Heart left ventricle (tissue), 16 donors: ENCODE measurements at regions not wholly inside any gene's neighbourhood (a gene's known extent, or its start where the extent isn't known, plus 50 kb on each side); places are given as distances from the start of the nearest gene placed in this dataset.

Source experiments
- ATAC-seq, 4 donors: fragments of 200-7000 bp; cut with Tn5 transposase; one replicate each; pipeline ENCODE4 v1.9.1; 2020 to 2022; ENCODE audit warnings: moderate library complexity in 4 of 4, mild to moderate bottlenecking in 3 of 4, moderate number of reproducible peaks in 1 of 4
- DNase-seq, 5 donors: peaks; one replicate each; pipeline ENCODE4 v3.0.0-alpha.2; 2020
- H3K27ac ChIP-seq, 12 donors: fragments of 200-600 bp; sonication (generic) in 4 of 12; one replicate each; pipeline versions ENCODE4 v1.5.0 to v1.8.0; 2016 to 2022; ENCODE audit warnings: mild to moderate bottlenecking in 2 of 12
- H3K27me3 ChIP-seq, 9 donors: fragments of 200-600 bp; sonication (generic) in 2 of 9; one replicate each; pipeline versions ENCODE4 v1.5.1 to v1.8.0; 2016 to 2022; ENCODE audit warnings: mild to moderate bottlenecking in 3 of 9
- H3K36me3 ChIP-seq, 9 donors: fragments of 200-600 bp; sonication (generic) in 2 of 9; one replicate each; pipeline versions ENCODE4 v1.5.0 to v1.8.0; 2018 to 2022; ENCODE audit warnings: mild to moderate bottlenecking in 2 of 9
- H3K4me1 ChIP-seq, 12 donors: fragments of 200-600 bp; sonication (generic) in 4 of 12; one replicate each; pipeline versions ENCODE4 v1.5.0 to v1.8.0; 2016 to 2022; ENCODE audit warnings: mild to moderate bottlenecking in 3 of 12
- H3K4me3 ChIP-seq, 12 donors: fragments of 200-600 bp; sonication (generic) in 4 of 12; one replicate each; pipeline versions ENCODE4 v1.5.0 to v1.8.0; 2017 to 2022; ENCODE audit warnings: mild to moderate bottlenecking in 9 of 12, moderate library complexity in 4 of 12
- H3K9me3 ChIP-seq, 12 donors: fragments of 200-600 bp; sonication (generic) in 4 of 12; one replicate each; pipeline versions ENCODE4 v1.5.0 to v1.8.0; 2016 to 2022; ENCODE audit warnings: mild to moderate bottlenecking in 1 of 12
- CTCF ChIP-seq, 12 donors: fragments of 200-600 bp; sonication (generic) in 4 of 12; IDR thresholded peaks; one replicate each; pipeline versions ENCODE4 v1.5.0 to v1.8.0; 2018 to 2022; ENCODE audit warnings: antibody characterized with exemption in 12 of 12, mild to moderate bottlenecking in 5 of 12
- POLR2A ChIP-seq, 2 donors: fragments of 450-650 bp; IDR thresholded peaks; one replicate each; pipeline ENCODE4 v1.6.1; 2017; ENCODE audit warnings: antibody characterized with exemption in 2 of 2, mild to moderate bottlenecking in 2 of 2, moderate library complexity in 2 of 2
- whole genome bisulfite sequencing, 4 donors: extraction: QIAGEN DNeasy Blood & Tissue Kit in 2 of 4; methylation state at CpG; one replicate each; pipeline versions ENCODE4 v1.1.5 to v1.1.7; 2013 to 2018; 5-methylcytosine and 5-hydroxymethylcytosine counted together
- intact Hi-C, 10 donors: fragments of 100-400 bp; cut with DNase I; formaldehyde crosslinking; loops; one replicate each; pipeline versions ENCODE4 v1.11.1 to v1.14.2; 2022
- donor health status: ischemic (EF 13 %, LVEDD 7.1; RV severe dilation, severe dysfunction).
- donor health status: healthy with polysubstance abuse.
- donor health status: DM: no; HTN: yes; CAD: no.
- donor health status: DM: no; HTN: no; CAD: no.
- donor health status: ischemic (EF 25% LVEDD 6.9; RV normal size, moderate dysfunction).
- donor health status: ischemic (EF 25% LVEDD 5.7; RV mildly dilated, moderate dysfunction).
- donor health status: healthy.
- donor health status: DM: yes; HTN: yes; CAD: no.
- donor health status: ischemic (EF 35%, LVEDD 5.7; RV mildly dilated, moderate dysfunction).
- donor health status: nonischemic (EF 11% LVEDD 7.7; RV severe dilation, severe dysfunction).
- donor health status: DM: yes; HTN: yes; CAD: no.
- donor health status: PGD.
- donor health status: ischemic (EF 29% LVEDD 5.4; RV normal size, mild dysfunction).
- donor health status: nonischemic (EF 23%, LVEDD 6.1; RV moderate dilation, normal function).

- Histone ChIP-seq H3K27ac (no peak overlapping the region), H3K9me3 (peaks cover 0 to 8% (median 0%) of the 10 kb centered on the region in 12 donors), H3K4me1 (no peaks in the 10 kb centered on the region), H3K27me3 (no peaks in the 10 kb centered on the region), H3K4me3 (no peak overlapping the region), H3K36me3 (no peaks in the 10 kb centered on the region)
- ATAC-seq (no peak), DNase-seq (no peak)
- TF ChIP-seq CTCF (IDR thresholded peaks at IDR 0.05): peak in 6 of 12 donors; percentile 16 to 50 (median 44)
- no peak for TF ChIP-seq POLR2A (IDR thresholded peaks at IDR 0.05)
- whole genome bisulfite sequencing, 4 donors: 32 to 45% (median 38%) methylated on average over 4 of the region's 4 CpGs
- intact Hi-C loops: loop anchor here in 3 of 10 donors (5.0 to 10.0 kb wide), 3 partner anchors 444 to 1327 kb away; no protein-coding TSS in a partner anchor
Measured at GRCh38 chr3:146747928-146748327, 142.8 kb upstream of the PLSCR5 start.

GRCh38 chr3:146747051-146747450, 141.9 kb upstream of the PLSCR5 start:
- Histone ChIP-seq H3K4me3 (no peak overlapping the region), H3K36me3 (no peaks in the 10 kb centered on the region), H3K9me3 (peaks cover 0 to 8% (median 0%) of the 10 kb centered on the region in 12 donors), H3K27me3 (no peaks in the 10 kb centered on the region), H3K4me1 (no peaks in the 10 kb centered on the region), H3K27ac (no peak overlapping the region)
- TF ChIP-seq CTCF (IDR thresholded peaks at IDR 0.05): no peak
- no peak for TF ChIP-seq POLR2A (IDR thresholded peaks at IDR 0.05)
- intact Hi-C loops: loop anchor here in 3 of 10 donors (5.0 to 10.0 kb wide), 3 partner anchors 445 to 1328 kb away; no protein-coding TSS in a partner anchor
- ATAC-seq: no peak
- DNase-seq: no peak

GRCh38 chr3:146746190-146746589, 141.0 kb upstream of the PLSCR5 start:
- no peak for DNase-seq
- TF ChIP-seq POLR2A (IDR thresholded peaks at IDR 0.05) (no peak), CTCF (IDR thresholded peaks at IDR 0.05) (no peak)
- no peaks in the 10 kb centered on the region for H3K4me1 ChIP-seq

GRCh38 chr3:146739203-146739671, 134.1 kb upstream of the PLSCR5 start:
- ATAC-seq: no peak
- H3K27ac ChIP-seq: no peak overlapping the region
- no peaks in the 10 kb centered on the region for H3K36me3 ChIP-seq
- DNase-seq: peak in 1 of 5 donors; percentile 37
- no peak overlapping the region for H3K4me3 ChIP-seq
- H3K4me1 ChIP-seq: no peaks in the 10 kb centered on the region
- TF ChIP-seq CTCF (IDR thresholded peaks at IDR 0.05) (no peak), POLR2A (IDR thresholded peaks at IDR 0.05) (no peak)
- no peaks in the 10 kb centered on the region for H3K27me3 ChIP-seq
- H3K9me3 ChIP-seq: peaks cover 0 to 15% (median 0%) of the 10 kb centered on the region in 12 donors
- intact Hi-C loops: no loop called here
- 76 to 82% (median 77%) methylated on average over 6 of the region's 6 CpGs for WGBS, 4 donors

More at GRCh38 chr3:146746190-146746589, 141.0 kb upstream of the PLSCR5 start:
- intact Hi-C loops: loop anchor here in 3 of 10 donors (5.0 to 10.0 kb wide), 3 partner anchors 446 to 1329 kb away; no protein-coding TSS in a partner anchor
- Histone ChIP-seq H3K27me3 (no peaks in the 10 kb centered on the region), H3K36me3 (no peaks in the 10 kb centered on the region), H3K9me3 (peaks cover 0 to 4% (median 0%) of the 10 kb centered on the region in 12 donors), H3K27ac (no peak overlapping the region), H3K4me3 (no peak overlapping the region)
- no peak for ATAC-seq
